Activated CD8-positive, alpha-beta memory T cell treated with anti-CD3 and anti-CD28 coated beads for 36 hours (primary cell): ENCODE measurements at regions not wholly inside any gene's neighbourhood (a gene's known extent, or its start where the extent isn't known, plus 50 kb on each side); places are given as distances from the start of the nearest gene placed in this dataset.
"Not testable (repeated sequence)": the region's sequence is repeated elsewhere in the genome, so short reads cannot be mapped to it uniquely, and the experiment has no call there.

Source experiments
- CTCF ChIA-PET: fragments of 350-600 bp; sonication (Branson Sonifier 250); formaldehyde crosslinking; loops from one replicate; lab custom pipeline; 2021; ENCODE audit warnings: antibody characterized with exemption; lab: Charles Lee
- POLR2A ChIA-PET: fragments of 350-600 bp; sonication (Branson Sonifier 250); formaldehyde crosslinking; loops from one replicate; lab custom pipeline; 2021; ENCODE audit warnings: antibody characterized with exemption; lab: Charles Lee

GRCh38 chr22:22752556-22753477 is 108.4 kb downstream of the GGTLC2 start:
- POLR2A ChIA-PET, result no interaction called here
- CTCF ChIA-PET, result interaction anchor here (0.6 to 5.0 kb wide), 25 partner anchors 8 to 288 kb away, joined by 3 to 32 read pairs (median 4); no protein-coding TSS in a partner anchor

GRCh38 chr22:22753526-22754267 is 109.3 kb downstream of the GGTLC2 start:
- ChIA-PET POLR2A (no interaction called here), CTCF (interaction anchor here (0.6 to 5.0 kb wide), 26 partner anchors 9 to 289 kb away, joined by 3 to 32 read pairs (median 4); no protein-coding TSS in a partner anchor)

DNA sequence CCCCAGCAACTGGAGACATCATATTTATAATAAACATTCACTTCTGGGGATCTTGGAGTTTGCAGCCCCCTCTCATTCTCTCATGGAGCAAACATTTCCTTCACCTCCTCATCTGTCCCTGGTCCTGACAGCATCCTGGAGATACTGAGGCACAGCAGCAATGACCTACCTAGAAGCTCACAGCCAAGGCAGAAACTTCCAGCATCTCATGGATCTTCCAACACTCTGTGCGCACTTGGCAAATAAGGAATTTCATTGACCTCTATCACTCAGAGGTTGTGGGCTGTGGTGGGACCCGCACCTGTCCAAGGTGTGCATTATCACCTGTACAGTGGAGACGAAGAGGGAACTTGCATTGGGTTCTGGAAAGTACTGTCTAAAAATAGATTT is 109.8 kb downstream of the GGTLC2 start:
- CTCF ChIA-PET, result interaction anchor here (1.1 to 5.0 kb wide), 10 partner anchors 9 to 289 kb away, joined by 3 to 32 read pairs (median 10); no protein-coding TSS in a partner anchor
- POLR2A ChIA-PET, result no interaction called here

- CTCF ChIA-PET, result interaction anchor here (0.6 to 5.0 kb wide), 4 partner anchors 16 to 93 kb away, joined by 3 to 32 read pairs (median 8); no protein-coding TSS in a partner anchor
- POLR2A ChIA-PET, result no interaction called here
Observed at GRCh38 chr22:22754961-22755777, 110.8 kb downstream of the GGTLC2 start.

- ChIA-PET POLR2A (no interaction called here), CTCF (interaction anchor here (0.6 to 5.0 kb wide), 2 partner anchors 15 to 60 kb away, joined by 3 to 32 read pairs; no protein-coding TSS in a partner anchor)
Observed at GRCh38 chr22:22755778-22756100, 111.3 kb downstream of the GGTLC2 start.

- ChIA-PET POLR2A (no interaction called here), CTCF (interaction anchor here (0.6 kb wide), 1 partner anchor 60 kb away, joined by 3 read pairs; no protein-coding TSS in a partner anchor)
Observed at GRCh38 chr22:22756109-22756508, 111.7 kb downstream of the GGTLC2 start.

DNA sequence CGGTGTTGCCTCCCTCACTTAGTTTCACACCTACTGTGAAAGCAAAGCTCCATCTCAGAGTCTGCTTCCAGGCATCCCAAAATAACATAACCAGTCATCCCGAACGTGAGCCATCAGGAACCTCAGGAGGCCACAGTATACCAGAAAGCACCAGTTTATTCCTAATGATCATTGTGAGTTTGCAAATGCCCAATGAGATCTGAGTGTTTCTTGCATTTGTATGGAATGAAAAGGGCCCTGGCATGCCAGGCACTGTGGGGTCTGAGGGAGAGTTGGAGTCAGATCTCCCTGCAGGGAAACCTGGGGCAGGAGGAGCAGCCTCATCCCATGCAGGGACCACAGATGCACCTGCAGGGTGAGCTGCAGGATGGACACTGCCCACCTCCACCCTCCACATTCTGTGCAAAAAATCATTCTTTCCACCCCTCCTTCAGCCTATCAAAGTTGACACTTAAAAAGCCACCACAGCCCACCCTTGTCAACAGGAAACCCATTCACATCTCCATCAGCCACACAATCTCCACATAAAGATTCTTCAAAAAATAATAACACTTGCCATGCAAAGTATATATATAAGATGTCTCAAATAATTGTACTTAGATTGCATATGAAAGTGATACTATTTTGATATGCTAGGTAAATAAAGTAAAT is 112.3 kb downstream of the GGTLC2 start:
- POLR2A ChIA-PET, CTCF ChIA-PET: not testable (repeated sequence)

- POLR2A ChIA-PET, CTCF ChIA-PET: not testable (repeated sequence)
Observed at GRCh38 chr22:22758101-22758807, 113.8 kb downstream of the GGTLC2 start.

GRCh38 chr22:22759371-22759770 is 115.0 kb downstream of the GGTLC2 start:
- CTCF ChIA-PET, result interaction anchor here (0.6 kb wide), 1 partner anchor 28 kb away, joined by 3 read pairs; no protein-coding TSS in a partner anchor
- POLR2A ChIA-PET, result no interaction called here

GRCh38 chr22:22759889-22760546 is 115.6 kb downstream of the GGTLC2 start:
- CTCF ChIA-PET, result interaction anchor here (0.6 kb wide), 1 partner anchor 28 kb away, joined by 3 read pairs; no protein-coding TSS in a partner anchor
- POLR2A ChIA-PET, result no interaction called here

- POLR2A ChIA-PET, result no interaction called here
Observed at GRCh38 chr22:22761606-22761962, 117.2 kb downstream of the GGTLC2 start.

DNA sequence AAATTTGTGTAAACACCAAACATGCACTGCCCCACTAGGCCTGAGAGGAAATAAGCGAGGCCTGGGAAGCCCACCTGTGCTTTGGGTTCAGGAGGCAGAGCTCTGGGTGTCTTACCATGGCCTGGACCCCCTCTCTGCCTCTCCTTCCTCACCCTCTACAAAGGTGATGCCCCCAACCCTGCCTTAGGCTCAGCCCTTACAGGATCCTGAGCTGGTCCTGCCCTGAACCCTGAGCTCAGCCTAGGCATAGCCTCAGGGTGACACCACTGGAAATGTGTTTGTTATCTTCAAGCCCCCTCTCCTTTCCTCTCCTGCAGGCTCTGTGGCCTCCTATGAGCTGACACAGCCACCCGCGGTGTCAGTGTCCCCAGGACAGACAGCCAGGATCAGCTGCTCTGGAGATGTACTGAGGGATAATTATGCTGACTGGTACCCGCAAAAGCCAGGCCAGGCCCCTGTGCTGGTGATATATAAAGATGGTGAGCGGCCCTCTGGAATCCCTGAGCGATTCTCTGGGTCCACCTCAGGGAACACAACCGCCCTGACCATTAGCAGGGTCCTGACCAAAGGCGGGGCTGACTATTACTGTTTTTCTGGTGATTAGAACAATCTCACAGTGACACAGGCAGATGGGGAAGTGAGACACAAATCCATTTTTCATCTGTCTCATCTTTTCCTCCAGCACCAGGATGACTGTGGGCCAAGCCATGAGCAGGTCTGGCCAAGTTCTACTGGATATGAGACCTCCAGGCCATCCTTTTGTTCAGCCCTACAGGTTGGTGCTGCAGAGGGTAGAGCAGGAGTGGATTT is 117.8 kb downstream of the GGTLC2 start:
- CTCF ChIA-PET, result interaction anchor here (1.3 kb wide), 1 partner anchor 86 kb away, joined by 4 read pairs; no protein-coding TSS in a partner anchor

More at GRCh38 chr22:22761606-22761962, 117.2 kb downstream of the GGTLC2 start:
- CTCF ChIA-PET, result no interaction called here

DNA sequence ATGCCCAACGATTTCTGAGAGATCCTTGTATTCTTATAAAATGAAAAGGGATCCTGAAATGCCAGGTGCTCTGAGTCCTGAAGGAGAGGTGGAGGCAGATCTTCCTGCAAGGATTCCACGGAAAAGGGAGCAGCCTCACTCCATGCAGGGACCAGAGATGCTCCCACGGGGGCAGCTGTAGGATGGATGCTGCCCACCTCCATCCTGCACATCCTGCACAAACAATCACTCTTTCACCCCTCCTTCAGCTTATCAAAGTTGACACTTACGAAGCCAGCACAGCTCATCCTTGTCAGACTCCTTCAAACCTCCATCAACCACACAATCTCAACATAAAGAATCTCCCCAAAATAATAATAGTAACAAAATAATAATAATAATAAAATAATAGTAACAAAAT is 119.1 kb downstream of the GGTLC2 start:
- CTCF ChIA-PET, result interaction anchor here (1.1 to 1.5 kb wide), 3 partner anchors 10 to 85 kb away, joined by 3 to 5 read pairs (median 4); no protein-coding TSS in a partner anchor
- POLR2A ChIA-PET, result no interaction called here

More for the DNA sequence above, 117.8 kb downstream of the GGTLC2 start:
- POLR2A ChIA-PET, result no interaction called here

GRCh38 chr22:22764085-22764484 is 119.7 kb downstream of the GGTLC2 start:
- CTCF ChIA-PET, result interaction anchor here (1.5 kb wide), 1 partner anchor 22 kb away, joined by 5 read pairs; no protein-coding TSS in a partner anchor
- POLR2A ChIA-PET, result no interaction called here

DNA sequence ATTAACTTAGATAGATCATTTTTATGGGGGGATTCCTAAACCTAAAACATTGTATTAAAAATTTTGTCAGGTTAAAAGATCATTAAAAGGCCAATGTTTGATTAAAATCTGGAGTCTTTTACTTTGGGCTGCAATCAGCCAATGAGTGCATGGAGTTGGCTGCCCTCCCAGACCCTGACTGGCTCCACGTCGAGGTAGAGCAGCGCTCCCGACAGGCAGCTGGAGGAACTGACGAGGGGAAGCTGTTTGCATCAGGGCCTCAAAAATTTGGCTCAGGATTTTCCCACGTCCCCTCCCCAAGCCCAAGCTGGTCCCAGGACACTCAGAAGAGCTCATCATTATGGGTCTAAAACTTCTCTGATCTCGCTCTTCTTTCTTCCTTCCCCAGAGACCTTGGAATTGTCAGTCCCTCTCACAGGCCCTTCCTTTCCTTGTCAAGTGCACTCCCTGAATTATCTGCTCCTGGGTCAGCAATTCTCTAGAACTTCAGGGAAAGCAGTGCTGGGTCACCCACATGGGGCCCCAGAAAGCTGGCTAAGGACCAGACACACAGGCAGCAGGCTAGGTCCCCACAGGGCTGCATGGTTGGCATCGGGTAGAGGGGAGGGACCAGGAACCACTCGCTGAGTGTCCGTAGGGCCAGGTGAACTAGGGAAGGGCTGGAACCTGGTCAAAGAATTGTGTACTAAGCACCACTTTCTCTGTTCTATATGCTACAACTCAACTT is 119.6 kb upstream of the IGLL5 start:
- CTCF ChIA-PET, result interaction anchor here (0.8 to 5.1 kb wide), 2 partner anchors 15 to 20 kb away, joined by 3 to 32 read pairs; no protein-coding TSS in a partner anchor
- POLR2A ChIA-PET, result no interaction called here
